ENCODE measurements at regions not wholly inside any gene's neighbourhood (a gene's known extent, or its start where the extent isn't known, plus 50 kb on each side); places are given as distances from the start of the nearest gene placed in this dataset.

- TF ChIP-seq GABPA (IDR thresholded peaks at IDR 0.05; ENCODE audit: low read depth) = no peak
- TF ChIP-seq, protein P1, sequence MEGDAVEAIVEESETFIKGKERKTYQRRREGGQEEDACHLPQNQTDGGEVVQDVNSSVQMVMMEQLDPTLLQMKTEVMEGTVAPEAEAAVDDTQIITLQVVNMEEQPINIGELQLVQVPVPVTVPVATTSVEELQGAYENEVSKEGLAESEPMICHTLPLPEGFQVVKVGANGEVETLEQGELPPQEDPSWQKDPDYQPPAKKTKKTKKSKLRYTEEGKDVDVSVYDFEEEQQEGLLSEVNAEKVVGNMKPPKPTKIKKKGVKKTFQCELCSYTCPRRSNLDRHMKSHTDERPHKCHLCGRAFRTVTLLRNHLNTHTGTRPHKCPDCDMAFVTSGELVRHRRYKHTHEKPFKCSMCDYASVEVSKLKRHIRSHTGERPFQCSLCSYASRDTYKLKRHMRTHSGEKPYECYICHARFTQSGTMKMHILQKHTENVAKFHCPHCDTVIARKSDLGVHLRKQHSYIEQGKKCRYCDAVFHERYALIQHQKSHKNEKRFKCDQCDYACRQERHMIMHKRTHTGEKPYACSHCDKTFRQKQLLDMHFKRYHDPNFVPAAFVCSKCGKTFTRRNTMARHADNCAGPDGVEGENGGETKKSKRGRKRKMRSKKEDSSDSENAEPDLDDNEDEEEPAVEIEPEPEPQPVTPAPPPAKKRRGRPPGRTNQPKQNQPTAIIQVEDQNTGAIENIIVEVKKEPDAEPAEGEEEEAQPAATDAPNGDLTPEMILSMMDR (IDR thresholded peaks at IDR 0.05; ENCODE audit: insufficient read depth, low read length) = no peak
- no peak for TF ChIP-seq SPI1 (IDR thresholded peaks at IDR 0.05; ENCODE audit: borderline replicate concordance, low read depth)
- no peak for TF ChIP-seq POLR2AphosphoS5 (IDR thresholded peaks at IDR 0.05; ENCODE audit: low read depth)
- TF ChIP-seq REST (IDR thresholded peaks at IDR 0.05; ENCODE audit: insufficient replicate concordance, low read depth) = no peak
- no peak for DNase-seq (ENCODE audit: low read depth in 1 of 2, low spot score in 1 of 2)
- H3K4me3 ChIP-seq (replicated peaks; ENCODE audit: insufficient read depth, low read length) = no peak overlapping the region
- no peaks in the 10 kb centered on the region for H3K27me3 ChIP-seq (ENCODE audit: insufficient read depth, poor library complexity, severe bottlenecking)
- no peak overlapping the region for H3K27ac ChIP-seq (replicated peaks)
Measured at GRCh38 chr2:226427538-226428307, 371.9 kb downstream of the IRS1 start.

DNA sequence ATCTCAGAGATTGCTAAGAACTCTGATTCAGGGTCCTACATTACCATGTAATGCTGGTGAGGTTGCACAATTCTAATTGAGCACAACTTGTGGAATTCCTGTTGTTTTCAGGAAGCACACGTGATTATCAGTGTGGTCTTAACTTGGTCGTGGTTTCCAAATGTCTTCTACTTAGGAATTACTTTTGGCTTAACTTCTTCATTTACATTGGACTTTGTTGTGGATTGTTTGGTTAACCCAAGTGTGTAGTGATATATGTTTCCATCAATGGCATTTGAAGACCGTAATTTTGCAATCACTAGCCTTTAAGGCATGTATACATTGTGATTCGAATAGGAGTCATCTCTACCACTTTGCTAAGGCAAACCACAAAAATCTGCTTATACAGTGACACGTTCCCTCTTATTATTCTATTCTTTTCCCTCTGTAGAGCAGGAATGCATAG lies 373.3 kb downstream of the IRS1 start:
- no peak overlapping the region for H3K27ac ChIP-seq (replicated peaks)
- no peaks in the 10 kb centered on the region for H3K27me3 ChIP-seq (ENCODE audit: insufficient read depth, poor library complexity, severe bottlenecking)
- no peak overlapping the region for H3K4me3 ChIP-seq (replicated peaks; ENCODE audit: insufficient read depth, low read length)
- DNase-seq (ENCODE audit: low read depth in 1 of 2, low spot score in 1 of 2) = no peak
- TF ChIP-seq SPI1 (IDR thresholded peaks at IDR 0.05; ENCODE audit: borderline replicate concordance, low read depth) = no peak
- TF ChIP-seq GABPA (IDR thresholded peaks at IDR 0.05; ENCODE audit: low read depth) = no peak
- no peak for TF ChIP-seq POLR2AphosphoS5 (IDR thresholded peaks at IDR 0.05; ENCODE audit: low read depth)
- TF ChIP-seq REST (IDR thresholded peaks at IDR 0.05; ENCODE audit: insufficient replicate concordance, low read depth) = no peak
- TF ChIP-seq, protein P1 (IDR thresholded peaks at IDR 0.05; ENCODE audit: insufficient read depth, low read length) = no peak

DNA sequence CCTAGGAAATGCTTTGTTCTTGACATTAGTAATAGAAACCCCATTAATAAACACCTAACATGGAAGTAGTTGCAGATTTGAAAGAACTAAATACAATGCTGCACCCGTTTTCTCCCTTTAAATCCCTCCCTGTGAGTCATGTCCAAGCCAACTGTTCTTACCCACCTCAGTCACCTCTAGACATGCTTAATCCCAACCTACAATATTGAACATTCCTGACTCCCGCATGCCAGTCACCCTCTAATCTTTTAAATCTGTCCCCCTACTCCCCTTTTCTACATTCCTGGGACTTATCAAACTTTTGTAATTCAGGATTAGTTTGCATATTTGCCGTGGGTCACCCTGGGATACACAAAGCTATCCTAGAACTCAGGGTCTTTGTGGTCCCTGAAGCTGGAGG lies 374.6 kb downstream of the IRS1 start:
- DNase-seq (ENCODE audit: low read depth in 1 of 2, low spot score in 1 of 2) = no peak
- Histone ChIP-seq H3K4me3 (replicated peaks; ENCODE audit: insufficient read depth, low read length) (no peak overlapping the region), H3K27me3 (ENCODE audit: insufficient read depth, poor library complexity, severe bottlenecking) (no peaks in the 10 kb centered on the region), H3K27ac (replicated peaks) (no peak overlapping the region)
- TF ChIP-seq, protein P1 (IDR thresholded peaks at IDR 0.05; ENCODE audit: insufficient read depth, low read length) = no peak
- TF ChIP-seq GABPA (IDR thresholded peaks at IDR 0.05; ENCODE audit: low read depth) (no peak), POLR2AphosphoS5 (IDR thresholded peaks at IDR 0.05; ENCODE audit: low read depth) (no peak), SPI1 (IDR thresholded peaks at IDR 0.05; ENCODE audit: borderline replicate concordance, low read depth) (no peak), REST (IDR thresholded peaks at IDR 0.05; ENCODE audit: insufficient replicate concordance, low read depth) (no peak)
